ENCODE measurements at regions not wholly inside any gene's neighbourhood (a gene's known extent, or its start where the extent isn't known, plus 50 kb on each side); places are given as distances from the start of the nearest gene placed in this dataset.

GRCh38 chr2:78710632-78711375 lies 314.7 kb upstream of the REG3G start:
- TF ChIP-seq CTCF (IDR thresholded peaks at IDR 0.05; ENCODE audit: low read depth, low read length, missing input control) (no peak), REST (IDR thresholded peaks at IDR 0.05) (no peak), RAD21 (IDR thresholded peaks at IDR 0.05) (no peak), SP1 (IDR thresholded peaks at IDR 0.05) (no peak), GABPA (IDR thresholded peaks at IDR 0.05 in 1 of 2, conservative IDR thresholded peaks at IDR 0.05 in 1 of 2) (no peak), ATF3 (IDR thresholded peaks at IDR 0.05) (no peak), TAF1 (conservative IDR thresholded peaks at IDR 0.05) (no peak), MAX (IDR thresholded peaks at IDR 0.05) (no peak), RXRA (IDR thresholded peaks at IDR 0.05) (no peak), JUND (IDR thresholded peaks at IDR 0.05) (no peak)
